ENCODE measurements at regions not wholly inside any gene's neighbourhood (a gene's known extent, or its start where the extent isn't known, plus 50 kb on each side); places are given as distances from the start of the nearest gene placed in this dataset.

DNA sequence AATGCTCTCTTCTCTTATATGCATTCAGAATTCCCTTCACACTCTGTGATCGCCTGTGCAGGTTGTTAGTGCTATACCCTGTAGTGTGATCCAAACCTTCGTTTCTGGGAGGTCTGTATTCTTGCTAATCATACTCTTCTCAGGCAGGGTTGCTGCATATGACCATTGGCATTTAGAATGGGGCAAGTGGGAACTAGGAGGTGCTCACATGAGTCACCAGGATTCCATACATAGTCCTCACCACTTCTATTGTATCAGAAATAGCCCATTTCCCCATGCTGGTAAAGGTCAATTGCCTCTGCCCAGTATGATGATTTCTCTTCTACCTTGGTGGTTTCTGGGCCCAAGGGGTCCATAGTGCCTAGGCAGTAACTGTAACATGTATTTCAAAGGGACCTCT is 443.5 kb upstream of the CDH6 start:
- H3K27ac ChIP-seq, result no peak overlapping the region
- TF ChIP-seq ZFX (IDR thresholded peaks at IDR 0.05; ENCODE audit: borderline replicate concordance), result no peak
- TF ChIP-seq, protein P1, sequence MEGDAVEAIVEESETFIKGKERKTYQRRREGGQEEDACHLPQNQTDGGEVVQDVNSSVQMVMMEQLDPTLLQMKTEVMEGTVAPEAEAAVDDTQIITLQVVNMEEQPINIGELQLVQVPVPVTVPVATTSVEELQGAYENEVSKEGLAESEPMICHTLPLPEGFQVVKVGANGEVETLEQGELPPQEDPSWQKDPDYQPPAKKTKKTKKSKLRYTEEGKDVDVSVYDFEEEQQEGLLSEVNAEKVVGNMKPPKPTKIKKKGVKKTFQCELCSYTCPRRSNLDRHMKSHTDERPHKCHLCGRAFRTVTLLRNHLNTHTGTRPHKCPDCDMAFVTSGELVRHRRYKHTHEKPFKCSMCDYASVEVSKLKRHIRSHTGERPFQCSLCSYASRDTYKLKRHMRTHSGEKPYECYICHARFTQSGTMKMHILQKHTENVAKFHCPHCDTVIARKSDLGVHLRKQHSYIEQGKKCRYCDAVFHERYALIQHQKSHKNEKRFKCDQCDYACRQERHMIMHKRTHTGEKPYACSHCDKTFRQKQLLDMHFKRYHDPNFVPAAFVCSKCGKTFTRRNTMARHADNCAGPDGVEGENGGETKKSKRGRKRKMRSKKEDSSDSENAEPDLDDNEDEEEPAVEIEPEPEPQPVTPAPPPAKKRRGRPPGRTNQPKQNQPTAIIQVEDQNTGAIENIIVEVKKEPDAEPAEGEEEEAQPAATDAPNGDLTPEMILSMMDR (IDR thresholded peaks at IDR 0.05), result no peak

DNA sequence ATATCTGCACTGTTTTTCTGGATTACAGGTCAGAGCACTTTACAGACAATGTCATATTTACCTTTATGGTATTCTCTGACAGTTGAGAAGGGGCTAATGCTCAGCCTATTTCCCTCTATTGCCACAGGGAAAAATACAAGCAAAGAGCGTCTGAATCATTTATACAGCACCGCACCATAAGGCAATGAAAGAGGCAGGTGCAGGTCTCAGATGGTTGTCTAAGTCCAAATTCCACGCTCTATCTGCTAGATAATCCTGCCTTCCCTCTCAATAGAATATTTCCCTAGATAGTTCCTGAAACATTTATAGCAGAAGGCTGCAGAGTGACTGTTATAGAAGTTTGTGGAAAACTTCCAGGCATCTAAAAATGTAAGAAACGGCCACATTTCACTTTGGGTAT is 446.1 kb upstream of the CDH6 start:
- TF ChIP-seq, protein P1 (IDR thresholded peaks at IDR 0.05), result no peak
- no peak for TF ChIP-seq ZFX (IDR thresholded peaks at IDR 0.05; ENCODE audit: borderline replicate concordance)
- H3K27ac ChIP-seq, result no peak overlapping the region

DNA sequence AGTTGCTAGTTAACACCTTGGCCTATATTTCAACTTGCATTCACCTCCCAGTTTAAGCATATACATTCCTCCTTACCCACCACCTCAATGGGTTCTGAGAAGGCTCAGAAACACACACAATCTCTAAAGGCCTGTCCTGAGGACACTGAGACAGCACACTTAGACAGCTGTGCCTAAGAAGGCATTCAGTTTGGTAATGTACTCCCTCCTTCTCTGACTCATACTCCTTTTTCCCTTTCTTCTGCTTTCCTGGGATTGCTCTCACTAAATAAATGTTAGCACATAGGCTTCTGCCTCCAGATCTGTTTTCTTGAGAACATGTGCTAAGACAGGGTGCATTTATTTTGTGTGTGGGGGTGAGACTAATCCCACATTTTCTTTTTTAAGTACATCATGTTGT is 456.8 kb upstream of the CDH6 start:
- no peak overlapping the region for H3K27ac ChIP-seq
- TF ChIP-seq ZFX (IDR thresholded peaks at IDR 0.05; ENCODE audit: borderline replicate concordance), result no peak
- TF ChIP-seq, protein P1 (IDR thresholded peaks at IDR 0.05), result no peak

DNA sequence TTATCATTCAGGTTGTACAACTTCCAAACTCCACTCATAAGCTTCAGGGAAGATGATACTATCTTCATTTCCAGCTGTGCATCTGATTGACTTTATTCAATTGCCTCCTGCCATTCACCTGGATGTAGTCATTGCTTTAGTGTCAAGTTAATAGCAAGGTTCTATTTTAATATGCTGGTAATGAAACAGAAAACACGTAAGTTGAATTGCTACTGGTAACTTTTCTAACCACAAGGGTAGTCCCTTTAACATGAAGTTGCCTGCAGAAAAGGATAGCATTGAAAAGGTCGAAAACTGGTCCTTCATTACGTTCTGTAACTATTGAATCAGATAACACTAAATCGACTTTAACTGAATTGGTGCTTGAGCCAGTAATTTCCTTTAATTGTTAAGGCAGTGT is 459.4 kb upstream of the CDH6 start:
- TF ChIP-seq, protein P1 (IDR thresholded peaks at IDR 0.05), result no peak
- TF ChIP-seq ZFX (IDR thresholded peaks at IDR 0.05; ENCODE audit: borderline replicate concordance), result no peak

DNA sequence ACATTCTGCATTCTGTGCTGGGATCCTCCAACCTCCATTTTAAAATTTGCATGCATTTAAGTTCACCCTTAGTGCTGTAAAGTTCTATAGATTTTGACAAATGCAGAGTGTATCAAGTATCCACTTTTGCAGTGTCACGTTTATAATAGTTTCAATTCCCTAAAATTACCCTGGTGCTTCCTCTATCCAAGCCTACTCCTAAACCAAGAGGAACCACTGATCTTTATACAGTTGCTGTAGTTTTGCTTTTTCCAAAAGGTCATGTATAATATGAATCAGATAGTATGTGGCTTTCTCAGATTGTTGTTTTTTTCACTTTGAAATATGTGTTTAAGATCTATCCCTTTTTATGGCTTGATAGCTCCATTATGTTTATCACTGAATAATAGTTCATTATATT is 468.4 kb upstream of the CDH6 start:
- H3K27ac ChIP-seq, result no peak overlapping the region
- TF ChIP-seq, protein P1 (IDR thresholded peaks at IDR 0.05), result no peak
- TF ChIP-seq ZFX (IDR thresholded peaks at IDR 0.05; ENCODE audit: borderline replicate concordance), result no peak

More for the DNA sequence above, 459.4 kb upstream of the CDH6 start:
- no peak overlapping the region for H3K27ac ChIP-seq

DNA sequence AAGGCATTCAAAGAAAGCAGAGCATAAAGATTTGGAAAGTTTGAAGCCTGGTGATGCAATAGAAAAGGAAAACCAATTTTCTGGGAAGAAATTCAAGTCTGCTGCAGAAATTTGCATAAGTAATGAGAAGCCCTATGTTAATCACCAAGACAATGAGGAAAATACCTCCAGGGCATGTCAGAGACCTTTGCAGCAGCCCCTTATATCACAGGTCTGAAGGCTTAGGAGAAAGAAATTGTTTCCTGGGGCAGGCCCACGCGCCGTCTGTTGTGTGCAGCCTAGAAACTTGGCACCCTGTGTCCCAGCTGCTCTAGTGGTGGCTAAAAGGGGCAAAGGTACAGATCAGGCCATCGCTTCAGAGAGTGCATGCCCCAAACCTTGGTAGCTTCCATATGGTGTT is 495.3 kb upstream of the CDH6 start:
- no peak overlapping the region for H3K27ac ChIP-seq
- TF ChIP-seq, protein P1 (IDR thresholded peaks at IDR 0.05), result no peak
- TF ChIP-seq ZFX (IDR thresholded peaks at IDR 0.05; ENCODE audit: borderline replicate concordance), result no peak

DNA sequence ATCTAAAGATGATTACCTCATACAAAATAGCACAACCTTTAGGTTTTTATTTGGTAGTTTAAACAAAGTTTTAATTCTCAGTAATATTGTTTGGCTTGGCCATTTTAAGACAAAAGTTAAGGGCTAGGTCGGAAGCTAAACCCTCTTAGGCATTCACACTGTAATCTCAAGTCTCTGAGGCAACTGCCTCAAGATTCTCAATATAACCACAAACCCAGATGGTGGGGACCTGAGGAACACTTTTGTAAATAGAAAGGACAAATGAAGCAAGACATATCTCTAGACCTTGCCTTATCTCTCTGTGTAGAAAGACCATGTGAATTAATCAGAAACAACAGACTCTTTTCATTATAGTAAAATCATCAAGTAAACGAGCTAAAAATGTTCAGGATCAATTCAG is 500.2 kb upstream of the CDH6 start:
- no peak for TF ChIP-seq ZFX (IDR thresholded peaks at IDR 0.05; ENCODE audit: borderline replicate concordance)
- TF ChIP-seq, protein P1 (IDR thresholded peaks at IDR 0.05), result no peak

More for the DNA sequence above, 500.2 kb upstream of the CDH6 start:
- H3K27ac ChIP-seq, result no peak overlapping the region
